ENCODE measurements at regions not wholly inside any gene's neighbourhood (a gene's known extent, or its start where the extent isn't known, plus 50 kb on each side); places are given as distances from the start of the nearest gene placed in this dataset.

GRCh38 chr11:33577204-33577603 is 123.4 kb downstream of the C11orf91 start:
- Histone ChIP-seq H2AFZ (ENCODE audit: insufficient read depth, low read depth, low read length, poor library complexity, severe bottlenecking) (no peak overlapping the region), H3K4me1 (ENCODE audit: control insufficient read depth in 2 of 2, insufficient read depth in 2 of 2, low read length in 2 of 2) (no peaks in the 10 kb centered on the region), H3K9me3 (ENCODE audit: control extremely low read depth in 1 of 3, control insufficient read depth in 2 of 3, insufficient read depth in 1 of 3, low read length in 2 of 3) (peaks cover 0 to 6% (median 0%) of the 10 kb centered on the region in 3 donors), H3K27ac (ENCODE audit: low read length in 2 of 2) (no peak overlapping the region), H3K4me2 (replicated peaks; ENCODE audit: low read depth, low read length, poor library complexity, severe bottlenecking) (no peak overlapping the region), H3K4me3 (ENCODE audit: control extremely low read depth in 1 of 5, extremely low read depth in 1 of 5, insufficient read depth in 1 of 5, low read depth in 2 of 5, low read length in 4 of 5) (no peak overlapping the region), H3K27me3 (replicated peaks in 1 of 4; ENCODE audit: control extremely low read depth in 1 of 4, control insufficient read depth in 3 of 4, insufficient read depth in 4 of 4, low read length in 3 of 4) (peaks cover 0 to 14% (median 0%) of the 10 kb centered on the region in 4 experiments), H4K20me1 (ENCODE audit: control insufficient read depth, insufficient read depth, low read length, poor library complexity, severe bottlenecking) (no peaks in the 10 kb centered on the region), H3K36me3 (replicated peaks in 1 of 2; ENCODE audit: control extremely low read depth in 1 of 2, control insufficient read depth in 1 of 2, extremely low read depth in 1 of 2, insufficient read depth in 2 of 2, low read length in 1 of 2) (no peaks in the 10 kb centered on the region), H3K9ac (ENCODE audit: low read length) (no peak overlapping the region), H3K79me2 (ENCODE audit: control insufficient read depth, insufficient read depth, low read length) (no peaks in the 10 kb centered on the region)
- Mint-ChIP-seq H3K4me3 (no peak overlapping the region), H3K4me1 (no peaks in the 10 kb centered on the region), H3K27ac (no peak overlapping the region), H3K9me3 (ENCODE audit: insufficient read depth) (no peaks in the 10 kb centered on the region), H3K27me3 (peaks cover 10% of the 10 kb centered on the region)
- CTCF ChIA-PET = no interaction called here
- POLR2A ChIA-PET = no interaction called here
- no peak for DNase-seq
- WGBS (ENCODE audit: insufficient coverage) = 87% methylated on average over 6 of the region's 6 CpGs
- no peak for ATAC-seq (ENCODE audit: low read depth)
- intact Hi-C loops (cut with micrococcal nuclease) = no loop called here
- no peak for TF ChIP-seq EZH2 (IDR thresholded peaks at IDR 0.05; ENCODE audit: borderline replicate concordance, insufficient read depth, low read depth, low read length, poor library complexity, severe bottlenecking)
- TF ChIP-seq, protein P1, sequence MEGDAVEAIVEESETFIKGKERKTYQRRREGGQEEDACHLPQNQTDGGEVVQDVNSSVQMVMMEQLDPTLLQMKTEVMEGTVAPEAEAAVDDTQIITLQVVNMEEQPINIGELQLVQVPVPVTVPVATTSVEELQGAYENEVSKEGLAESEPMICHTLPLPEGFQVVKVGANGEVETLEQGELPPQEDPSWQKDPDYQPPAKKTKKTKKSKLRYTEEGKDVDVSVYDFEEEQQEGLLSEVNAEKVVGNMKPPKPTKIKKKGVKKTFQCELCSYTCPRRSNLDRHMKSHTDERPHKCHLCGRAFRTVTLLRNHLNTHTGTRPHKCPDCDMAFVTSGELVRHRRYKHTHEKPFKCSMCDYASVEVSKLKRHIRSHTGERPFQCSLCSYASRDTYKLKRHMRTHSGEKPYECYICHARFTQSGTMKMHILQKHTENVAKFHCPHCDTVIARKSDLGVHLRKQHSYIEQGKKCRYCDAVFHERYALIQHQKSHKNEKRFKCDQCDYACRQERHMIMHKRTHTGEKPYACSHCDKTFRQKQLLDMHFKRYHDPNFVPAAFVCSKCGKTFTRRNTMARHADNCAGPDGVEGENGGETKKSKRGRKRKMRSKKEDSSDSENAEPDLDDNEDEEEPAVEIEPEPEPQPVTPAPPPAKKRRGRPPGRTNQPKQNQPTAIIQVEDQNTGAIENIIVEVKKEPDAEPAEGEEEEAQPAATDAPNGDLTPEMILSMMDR (IDR thresholded peaks at IDR 0.05) = no peak

DNA sequence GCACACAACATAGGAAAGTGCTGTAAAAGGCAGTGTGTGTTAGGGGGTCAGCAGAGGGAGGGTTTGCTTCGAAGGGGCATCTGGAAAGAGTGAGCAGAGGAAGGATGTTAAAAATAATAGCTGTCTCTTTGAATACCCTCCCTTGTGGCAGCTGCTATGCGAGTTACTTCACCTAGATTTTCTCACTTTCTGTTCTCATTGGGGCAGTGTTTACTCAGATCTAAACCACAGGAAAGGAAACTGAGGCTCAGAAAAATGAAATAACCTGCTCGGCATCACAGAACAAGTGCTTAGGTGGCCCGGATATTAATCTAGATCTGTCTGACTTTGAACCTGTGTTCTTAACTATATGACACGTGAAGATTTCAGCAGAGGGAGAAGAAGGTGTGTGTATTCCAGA is 125.3 kb downstream of the C11orf91 start:
- H3K4me1 Mint-ChIP-seq = no peaks in the 10 kb centered on the region
- Histone ChIP-seq H3K9me3 (ENCODE audit: control extremely low read depth in 1 of 3, control insufficient read depth in 2 of 3, insufficient read depth in 1 of 3, low read length in 2 of 3) (peaks cover 0 to 4% (median 0%) of the 10 kb centered on the region in 3 donors), H3K4me2 (replicated peaks; ENCODE audit: low read depth, low read length, poor library complexity, severe bottlenecking) (no peak overlapping the region), H3K27me3 (replicated peaks in 1 of 4; ENCODE audit: control extremely low read depth in 1 of 4, control insufficient read depth in 3 of 4, insufficient read depth in 4 of 4, low read length in 3 of 4) (peaks cover 0 to 14% (median 0%) of the 10 kb centered on the region in 4 experiments), H3K4me1 (ENCODE audit: control insufficient read depth in 2 of 2, insufficient read depth in 2 of 2, low read length in 2 of 2) (no peaks in the 10 kb centered on the region), H3K36me3 (replicated peaks in 1 of 2; ENCODE audit: control extremely low read depth in 1 of 2, control insufficient read depth in 1 of 2, extremely low read depth in 1 of 2, insufficient read depth in 2 of 2, low read length in 1 of 2) (no peaks in the 10 kb centered on the region), H3K79me2 (ENCODE audit: control insufficient read depth, insufficient read depth, low read length) (no peaks in the 10 kb centered on the region), H2AFZ (ENCODE audit: insufficient read depth, low read depth, low read length, poor library complexity, severe bottlenecking) (no peak overlapping the region), H3K9ac (ENCODE audit: low read length) (no peak overlapping the region), H3K27ac (ENCODE audit: low read length in 2 of 2) (no peak overlapping the region), H4K20me1 (ENCODE audit: control insufficient read depth, insufficient read depth, low read length, poor library complexity, severe bottlenecking) (no peaks in the 10 kb centered on the region), H3K4me3 (ENCODE audit: control extremely low read depth in 1 of 5, extremely low read depth in 1 of 5, insufficient read depth in 1 of 5, low read depth in 2 of 5, low read length in 4 of 5) (no peak overlapping the region)
- CTCF ChIA-PET = no interaction called here
- H3K9me3 Mint-ChIP-seq (ENCODE audit: insufficient read depth) = no peaks in the 10 kb centered on the region
- H3K4me3 Mint-ChIP-seq = no peak overlapping the region
- no peak for ATAC-seq (ENCODE audit: low read depth)
- 77% methylated on average over 4 of the region's 5 CpGs for WGBS (ENCODE audit: insufficient coverage)
- TF ChIP-seq, protein P1 (IDR thresholded peaks at IDR 0.05) = no peak
- TF ChIP-seq EZH2 (IDR thresholded peaks at IDR 0.05; ENCODE audit: borderline replicate concordance, insufficient read depth, low read depth, low read length, poor library complexity, severe bottlenecking) = no peak
- intact Hi-C loops (cut with micrococcal nuclease) = no loop called here
- H3K27ac Mint-ChIP-seq = no peak overlapping the region
- H3K27me3 Mint-ChIP-seq = peaks cover 6% of the 10 kb centered on the region
- POLR2A ChIA-PET = no interaction called here
- DNase-seq = no peak

All from B cell (primary cell).